Anterior cingulate cortex (tissue), 58 donors: ENCODE measurements at regions not wholly inside any gene's neighbourhood (a gene's known extent, or its start where the extent isn't known, plus 50 kb on each side); places are given as distances from the start of the nearest gene placed in this dataset.
"Not testable (repeated sequence)": the region's sequence is repeated elsewhere in the genome, so short reads cannot be mapped to it uniquely, and the experiment has no call there.

Experiments used
- DNase-seq, 58 donors: peaks; one replicate each; lab custom pipeline; 2025; lab: John Stamatoyannopoulos, UW

- DNase-seq, result no peak
These were observed 104.9 kb upstream of the EDEM3 start for GRCh38 chr1:184859381-184860105.

GRCh38 chr1:184858288-184858687 is 103.6 kb upstream of the EDEM3 start:
- DNase-seq, result no peak

- DNase-seq, result no peak
These were observed 100.0 kb upstream of the EDEM3 start for GRCh38 chr1:184854496-184855140.

- DNase-seq, result no peak
These were observed 99.4 kb upstream of the EDEM3 start for GRCh38 chr1:184854036-184854435.

- DNase-seq, result no peak
These were observed 97.4 kb upstream of the EDEM3 start for GRCh38 chr1:184851822-184852746.

GRCh38 chr1:184843732-184844495 is 89.3 kb upstream of the EDEM3 start:
- no peak for DNase-seq

GRCh38 chr1:184840596-184840995 is 85.9 kb upstream of the EDEM3 start:
- no peak for DNase-seq

GRCh38 chr1:184838504-184838951 is 83.9 kb upstream of the EDEM3 start:
- peak in 23 of 58 donors; percentile 2 to 61 (median 16) for DNase-seq

GRCh38 chr1:184836934-184837895 is 82.6 kb upstream of the EDEM3 start:
- no peak for DNase-seq

GRCh38 chr1:184836141-184836540 is 81.5 kb upstream of the EDEM3 start:
- DNase-seq, result no peak

- DNase-seq, result not testable (repeated sequence)
These were observed 79.3 kb upstream of the EDEM3 start for GRCh38 chr1:184833994-184834393.

- DNase-seq, result no peak
These were observed 77.9 kb upstream of the EDEM3 start for GRCh38 chr1:184832517-184832916.

GRCh38 chr1:184829496-184829895 is 74.8 kb upstream of the EDEM3 start:
- DNase-seq, result not testable (repeated sequence)

- DNase-seq, result no peak
These were observed 73.7 kb upstream of the EDEM3 start for GRCh38 chr1:184828369-184828717.

GRCh38 chr1:184827600-184828368 is 73.1 kb upstream of the EDEM3 start:
- no peak for DNase-seq

- no peak for DNase-seq
These were observed 71.3 kb upstream of the EDEM3 start for GRCh38 chr1:184826001-184826400.

GRCh38 chr1:184825571-184825970 is 70.9 kb upstream of the EDEM3 start:
- no peak for DNase-seq

- DNase-seq, result no peak
These were observed 70.1 kb upstream of the EDEM3 start for GRCh38 chr1:184824691-184825323.
